ENCODE measurements at regions not wholly inside any gene's neighbourhood (a gene's known extent, or its start where the extent isn't known, plus 50 kb on each side); places are given as distances from the start of the nearest gene placed in this dataset.
"Not testable (repeated sequence)": the region's sequence is repeated elsewhere in the genome, so short reads cannot be mapped to it uniquely, and the experiment has no call there.

GRCh38 chr1:109840011-109840629 is 70.5 kb upstream of the CSF1 start:
- Histone ChIP-seq H3K4me3 (replicated peaks in 1 of 2; ENCODE audit: low read depth in 1 of 2, low read length in 2 of 2) (no peak overlapping the region), H3K36me3 (ENCODE audit: control insufficient read depth in 1 of 2, insufficient read depth in 2 of 2, low read length in 2 of 2) (no peaks in the 10 kb centered on the region), H3K4me1 (ENCODE audit: control insufficient read depth in 1 of 2, insufficient read depth in 2 of 2, low read length in 2 of 2) (peaks cover 0 to 15% of the 10 kb centered on the region in 2 experiments; a peak in 2 of 4 replicates), H4K20me1 (ENCODE audit: insufficient read depth) (no peaks in the 10 kb centered on the region), H3K9me2 (ENCODE audit: insufficient read depth) (no peaks in the 10 kb centered on the region), H3K27me3 (ENCODE audit: insufficient read depth, low read length) (no peaks in the 10 kb centered on the region), H2AFZ (ENCODE audit: low read depth, low read length, poor library complexity, severe bottlenecking) (no peak overlapping the region), H3K27ac (ENCODE audit: low read depth, low read length) (no peak overlapping the region), H3K4me2 (ENCODE audit: low read length) (no peak overlapping the region), H3K9ac (ENCODE audit: low read length) (no peak overlapping the region), H3K9me3 (ENCODE audit: control insufficient read depth in 1 of 2, insufficient read depth in 1 of 2, low read depth in 1 of 2, low read length in 2 of 2) (no peaks in the 10 kb centered on the region), H3K79me2 (ENCODE audit: insufficient read depth, low read length) (no peaks in the 10 kb centered on the region)
- BruUV-seq (replicated peaks): no TSS peak
- ChIA-PET RAD21 (ENCODE audit: low non-redundant PET in 1 of 2, low total read pairs in 2 of 2, uncharacterized antibody in 2 of 2, unreplicated experiment in 2 of 2) (no interaction called here), CTCF (no interaction called here), POLR2A (no interaction called here)
- TF ChIP-seq SP1 (IDR thresholded peaks at IDR 0.05; ENCODE audit: low read depth) (no peak), EGR1 (IDR thresholded peaks at IDR 0.05; ENCODE audit: low read depth) (no peak), TCF7L2 (IDR thresholded peaks at IDR 0.05; ENCODE audit: borderline replicate concordance, extremely low read depth, insufficient read depth, insufficient read length) (no peak), SIN3A (IDR thresholded peaks at IDR 0.05; ENCODE audit: low read depth) (no peak), SRF (IDR thresholded peaks at IDR 0.05; ENCODE audit: low read depth) (no peak), POLR2AphosphoS5 (IDR thresholded peaks at IDR 0.05; ENCODE audit: low read depth, low read length) (no peak), CEBPB (IDR thresholded peaks at IDR 0.05; ENCODE audit: low read depth) (no peak), JUND (IDR thresholded peaks at IDR 0.05) (no peak), ATF3 (IDR thresholded peaks at IDR 0.05) (no peak), POLR2A (IDR thresholded peaks at IDR 0.05; ENCODE audit: borderline replicate concordance, extremely low read depth, insufficient read depth, insufficient read length) (no peak), CBX3 (IDR thresholded peaks at IDR 0.05; ENCODE audit: low read depth) (no peak), EZH2phosphoT487 (IDR thresholded peaks at IDR 0.05; ENCODE audit: borderline replicate concordance) (no peak), FOSL1 (IDR thresholded peaks at IDR 0.05; ENCODE audit: low read depth) (no peak), ZFX (IDR thresholded peaks at IDR 0.05) (no peak)
- DNase-seq (ENCODE audit: low read depth, low spot score) (no peak), ATAC-seq (no peak)
- intact Hi-C loops (cut with micrococcal nuclease): no loop called here

DNA sequence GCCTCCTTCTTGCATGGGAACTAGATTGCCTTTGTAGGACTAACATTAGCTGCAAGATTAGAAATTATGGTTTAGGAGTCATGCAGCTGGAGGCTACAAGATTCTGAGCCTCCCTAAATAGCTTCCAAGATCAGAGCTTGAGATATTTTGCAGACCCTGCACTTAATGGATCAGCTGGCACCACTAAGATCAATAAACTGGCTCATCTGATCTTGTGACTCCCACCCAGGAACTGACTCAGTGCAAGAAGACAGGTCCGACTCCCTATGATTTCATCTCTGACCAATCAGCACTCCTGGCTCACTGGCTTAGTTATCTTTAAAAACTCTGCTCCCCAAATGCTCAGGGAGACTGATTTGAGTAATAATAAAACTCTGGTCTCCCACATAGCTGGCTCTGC is 71.4 kb upstream of the CSF1 start:
- POLR2A ChIA-PET; DNase-seq (ENCODE audit: low read depth, low spot score); H3K27ac ChIP-seq (ENCODE audit: low read depth, low read length); H4K20me1 ChIP-seq (ENCODE audit: insufficient read depth); BruUV-seq (replicated peaks); H3K9me3 ChIP-seq (ENCODE audit: control insufficient read depth in 1 of 2, insufficient read depth in 1 of 2, low read depth in 1 of 2, low read length in 2 of 2); H3K4me3 ChIP-seq (replicated peaks in 1 of 2; ENCODE audit: low read depth in 1 of 2, low read length in 2 of 2); H3K36me3 ChIP-seq (ENCODE audit: control insufficient read depth in 1 of 2, insufficient read depth in 2 of 2, low read length in 2 of 2); intact Hi-C loops (cut with micrococcal nuclease); H3K9ac ChIP-seq (ENCODE audit: low read length); CTCF ChIA-PET; RAD21 ChIA-PET (ENCODE audit: low non-redundant PET in 1 of 2, low total read pairs in 2 of 2, uncharacterized antibody in 2 of 2, unreplicated experiment in 2 of 2); H3K79me2 ChIP-seq (ENCODE audit: insufficient read depth, low read length); H3K27me3 ChIP-seq (ENCODE audit: insufficient read depth, low read length); ATAC-seq; H3K9me2 ChIP-seq (ENCODE audit: insufficient read depth): not testable (repeated sequence)
- Histone ChIP-seq H3K4me1 (ENCODE audit: control insufficient read depth in 1 of 2, insufficient read depth in 2 of 2, low read length in 2 of 2) (peaks cover 0 to 15% of the 10 kb centered on the region in 2 experiments; a peak in 2 of 4 replicates), H3K4me2 (ENCODE audit: low read length) (peak overlapping the region; percentile 8), H2AFZ (ENCODE audit: low read depth, low read length, poor library complexity, severe bottlenecking) (peak overlapping the region; percentile 59)
- peak; percentile 24; the same call in 1 of the 2 replicates for TF ChIP-seq FOSL1 (IDR thresholded peaks at IDR 0.05; ENCODE audit: low read depth)

Measured in HCT116 (cell line).